ENCODE measurements at regions not wholly inside any gene's neighbourhood (a gene's known extent, or its start where the extent isn't known, plus 50 kb on each side); places are given as distances from the start of the nearest gene placed in this dataset.

GRCh38 chr5:22998362-22998761 is 145.2 kb upstream of the CDH12 start:
- TF ChIP-seq CTCF (IDR thresholded peaks at IDR 0.05; ENCODE audit: low read depth, low read length): no peak
- DNase-seq (ENCODE audit: extremely low read depth, low read depth): no peak

GRCh38 chr5:22988937-22989336 is 135.8 kb upstream of the CDH12 start:
- no peak for DNase-seq (ENCODE audit: extremely low read depth, low read depth)
- no peak for TF ChIP-seq CTCF (IDR thresholded peaks at IDR 0.05; ENCODE audit: low read depth, low read length)

GRCh38 chr5:22986281-22986680 is 133.1 kb upstream of the CDH12 start:
- no peak for DNase-seq (ENCODE audit: extremely low read depth, low read depth)
- no peak for TF ChIP-seq CTCF (IDR thresholded peaks at IDR 0.05; ENCODE audit: low read depth, low read length)

- no peak for DNase-seq (ENCODE audit: extremely low read depth, low read depth)
- no peak for TF ChIP-seq CTCF (IDR thresholded peaks at IDR 0.05; ENCODE audit: low read depth, low read length)
Measured at GRCh38 chr5:22985446-22985845, 132.3 kb upstream of the CDH12 start.

- TF ChIP-seq CTCF (IDR thresholded peaks at IDR 0.05; ENCODE audit: low read depth, low read length): no peak
- DNase-seq (ENCODE audit: extremely low read depth, low read depth): no peak
Measured at GRCh38 chr5:22970956-22971618, 117.9 kb upstream of the CDH12 start.

GRCh38 chr5:22970491-22970890 is 117.3 kb upstream of the CDH12 start:
- DNase-seq (ENCODE audit: extremely low read depth, low read depth): no peak
- TF ChIP-seq CTCF (IDR thresholded peaks at IDR 0.05; ENCODE audit: low read depth, low read length): no peak

GRCh38 chr5:22968386-22968785 is 115.2 kb upstream of the CDH12 start:
- TF ChIP-seq CTCF (IDR thresholded peaks at IDR 0.05; ENCODE audit: low read depth, low read length): no peak
- DNase-seq (ENCODE audit: extremely low read depth, low read depth): no peak
